A673 (cell line): ENCODE measurements at regions not wholly inside any gene's neighbourhood (a gene's known extent, or its start where the extent isn't known, plus 50 kb on each side); places are given as distances from the start of the nearest gene placed in this dataset.

Source experiments
- EZH2 ChIP-seq: fragments of 200-600 bp; sonication (generic); IDR thresholded peaks from 2 replicates; pipeline ENCODE4 v1.6.1; 2017; ENCODE audit warnings: borderline replicate concordance, low read depth, mild to moderate bottlenecking, mixed read lengths, antibody characterized with exemption, low read length; ENCODE audit not compliant: poor library complexity, severe bottlenecking
- TF ChIP-seq, protein P1 (sequence below): fragments of 300-800, 200-600 bp; sonication (generic); conservative IDR thresholded peaks from 2 replicates; pipeline ENCODE4 v1.5.1; 2017; ENCODE audit warnings: low read depth, mild to moderate bottlenecking, antibody characterized with exemption, low read length, moderate library complexity, mixed read lengths

- TF ChIP-seq, protein P1, sequence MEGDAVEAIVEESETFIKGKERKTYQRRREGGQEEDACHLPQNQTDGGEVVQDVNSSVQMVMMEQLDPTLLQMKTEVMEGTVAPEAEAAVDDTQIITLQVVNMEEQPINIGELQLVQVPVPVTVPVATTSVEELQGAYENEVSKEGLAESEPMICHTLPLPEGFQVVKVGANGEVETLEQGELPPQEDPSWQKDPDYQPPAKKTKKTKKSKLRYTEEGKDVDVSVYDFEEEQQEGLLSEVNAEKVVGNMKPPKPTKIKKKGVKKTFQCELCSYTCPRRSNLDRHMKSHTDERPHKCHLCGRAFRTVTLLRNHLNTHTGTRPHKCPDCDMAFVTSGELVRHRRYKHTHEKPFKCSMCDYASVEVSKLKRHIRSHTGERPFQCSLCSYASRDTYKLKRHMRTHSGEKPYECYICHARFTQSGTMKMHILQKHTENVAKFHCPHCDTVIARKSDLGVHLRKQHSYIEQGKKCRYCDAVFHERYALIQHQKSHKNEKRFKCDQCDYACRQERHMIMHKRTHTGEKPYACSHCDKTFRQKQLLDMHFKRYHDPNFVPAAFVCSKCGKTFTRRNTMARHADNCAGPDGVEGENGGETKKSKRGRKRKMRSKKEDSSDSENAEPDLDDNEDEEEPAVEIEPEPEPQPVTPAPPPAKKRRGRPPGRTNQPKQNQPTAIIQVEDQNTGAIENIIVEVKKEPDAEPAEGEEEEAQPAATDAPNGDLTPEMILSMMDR = no peak
- no peak for TF ChIP-seq EZH2
Measured at GRCh38 chr20:19855416-19855815, 97.4 kb downstream of the RIN2 start.
